GM10266 (cell line): ENCODE measurements at regions not wholly inside any gene's neighbourhood (a gene's known extent, or its start where the extent isn't known, plus 50 kb on each side); places are given as distances from the start of the nearest gene placed in this dataset.

ENCODE experiments used
- DNase-seq: peaks from one replicate; pipeline ENCODE4 v3.0.0; 2012; ENCODE audit errors: extremely low spot score
- CTCF ChIP-seq: IDR thresholded peaks from 2 replicates; pipeline ENCODE4 v1.5.1; 2012; ENCODE audit warnings: mild to moderate bottlenecking, low read depth; ENCODE audit not compliant: control insufficient read depth, insufficient read depth; ENCODE audit errors: missing control alignments

- TF ChIP-seq CTCF = no peak
- DNase-seq = no peak
Measured at GRCh38 chr13:76778853-76779252, 107.4 kb downstream of the KCTD12 start.

GRCh38 chr13:76777096-76777495 lies 109.1 kb downstream of the KCTD12 start:
- DNase-seq = no peak
- TF ChIP-seq CTCF = no peak

GRCh38 chr13:76775088-76775740 lies 111.0 kb downstream of the KCTD12 start:
- no peak for TF ChIP-seq CTCF
- DNase-seq = no peak

- no peak for TF ChIP-seq CTCF
- no peak for DNase-seq
Measured at GRCh38 chr13:76773448-76774094, 112.6 kb downstream of the KCTD12 start.

- TF ChIP-seq CTCF = no peak
- no peak for DNase-seq
Measured at GRCh38 chr13:76772241-76772640, 114.0 kb downstream of the KCTD12 start.

- TF ChIP-seq CTCF = no peak
Measured at GRCh38 chr13:76769271-76769791, 116.9 kb downstream of the KCTD12 start.

GRCh38 chr13:76768384-76768783 lies 117.8 kb downstream of the KCTD12 start:
- DNase-seq = no peak

More at GRCh38 chr13:76769271-76769791, 116.9 kb downstream of the KCTD12 start:
- no peak for DNase-seq

More at GRCh38 chr13:76768384-76768783, 117.8 kb downstream of the KCTD12 start:
- no peak for TF ChIP-seq CTCF
